Stimulated activated CD8-positive, alpha-beta memory T cell treated with anti-CD3 and anti-CD28 coated beads, Interleukin-15, amount 100 ng/mL, for 24 hours (primary cell): ENCODE measurements at regions not wholly inside any gene's neighbourhood (a gene's known extent, or its start where the extent isn't known, plus 50 kb on each side); places are given as distances from the start of the nearest gene placed in this dataset.

Source experiments
- DNase-seq: peaks from one replicate; pipeline ENCODE4 v3.0.0-alpha.2; 2020; ENCODE audit warnings: low read depth

DNA sequence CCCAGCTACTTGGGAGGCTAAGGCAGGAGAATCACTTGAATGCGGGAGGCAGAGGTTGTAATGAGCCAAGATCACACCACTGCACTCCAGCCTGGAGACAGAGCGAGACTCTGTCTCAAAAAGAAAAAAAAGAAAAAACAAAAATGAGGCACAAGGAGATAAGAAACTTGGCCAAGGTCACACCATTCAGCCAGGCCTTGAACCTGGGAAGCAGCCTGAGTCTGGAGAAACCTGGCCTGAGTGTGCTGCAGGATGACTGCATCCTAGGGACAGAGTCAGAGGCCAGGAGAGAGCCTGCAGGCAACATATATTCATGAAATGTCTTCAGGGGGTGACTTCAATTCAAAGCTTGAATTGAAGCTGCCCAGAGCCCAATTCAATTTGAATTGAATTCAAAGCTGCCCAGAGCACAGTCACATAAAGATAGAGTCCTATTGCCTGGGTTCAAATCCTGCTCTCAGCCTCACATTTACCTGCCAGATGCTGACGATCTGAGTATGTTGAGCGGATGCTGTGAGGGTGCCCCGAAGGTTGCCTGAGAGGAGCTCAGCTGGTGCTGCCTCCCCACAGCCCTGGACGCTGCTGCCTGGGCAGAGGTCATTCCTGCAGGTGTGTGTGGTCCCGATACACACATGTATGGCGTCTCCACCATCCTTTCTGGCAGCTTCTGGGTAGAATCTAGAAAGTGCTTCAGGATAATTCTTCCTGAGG, 307.7 kb downstream of the AJAP1 start:
- no peak for DNase-seq

DNA sequence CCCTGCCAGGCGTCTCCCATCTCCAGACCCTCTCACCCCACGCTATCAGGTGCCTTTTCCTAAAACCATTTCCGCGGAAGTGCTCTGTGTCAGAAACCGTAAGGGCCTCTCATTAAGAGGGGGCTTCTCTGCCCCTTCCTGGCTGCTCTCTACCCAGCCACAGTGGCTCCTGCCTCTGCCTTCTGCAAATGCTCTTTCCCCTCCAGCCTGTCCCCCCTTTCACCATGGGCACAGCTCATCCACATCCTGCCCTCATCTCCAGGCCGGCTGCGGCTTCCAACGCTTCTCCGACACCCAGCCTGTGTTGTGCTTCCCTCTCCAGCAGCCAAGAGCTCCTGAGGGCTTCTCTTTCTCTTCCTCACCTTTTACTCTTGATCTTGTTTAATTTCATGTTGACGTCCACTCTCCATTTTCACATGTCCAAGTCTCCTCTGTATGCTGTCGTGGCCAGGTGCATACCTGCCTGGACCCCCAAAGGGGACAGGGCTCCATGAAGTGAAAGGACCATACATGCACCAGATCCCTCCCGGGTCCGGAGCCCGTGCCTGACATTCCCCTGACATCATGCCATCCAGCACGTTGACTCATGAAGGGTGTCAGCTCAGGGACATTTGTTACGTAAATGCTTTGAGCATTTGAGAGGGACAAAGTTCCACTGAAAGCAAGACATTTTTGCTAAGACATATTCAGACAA, 306.5 kb downstream of the AJAP1 start:
- DNase-seq, result no peak

DNA sequence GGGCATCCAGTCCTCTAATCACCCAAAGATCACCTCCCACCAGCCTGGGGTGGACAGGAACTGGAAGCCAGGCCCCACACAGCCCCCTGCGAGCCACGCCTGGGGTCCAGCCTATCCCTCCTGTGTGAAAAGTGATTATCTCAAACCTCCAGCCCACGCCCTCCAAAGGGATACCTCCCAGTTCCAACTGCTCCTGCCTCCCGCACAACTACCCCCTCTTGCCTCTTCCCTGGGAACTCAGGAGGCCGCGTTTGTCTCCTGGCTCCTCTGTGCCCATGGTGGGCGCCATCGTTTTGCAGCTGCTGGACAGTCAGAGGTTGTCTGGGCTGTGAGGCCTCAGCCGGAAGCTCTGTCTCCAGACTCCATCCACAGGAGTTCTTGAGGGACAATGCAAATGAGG, 305.9 kb downstream of the AJAP1 start:
- DNase-seq, result no peak

DNA sequence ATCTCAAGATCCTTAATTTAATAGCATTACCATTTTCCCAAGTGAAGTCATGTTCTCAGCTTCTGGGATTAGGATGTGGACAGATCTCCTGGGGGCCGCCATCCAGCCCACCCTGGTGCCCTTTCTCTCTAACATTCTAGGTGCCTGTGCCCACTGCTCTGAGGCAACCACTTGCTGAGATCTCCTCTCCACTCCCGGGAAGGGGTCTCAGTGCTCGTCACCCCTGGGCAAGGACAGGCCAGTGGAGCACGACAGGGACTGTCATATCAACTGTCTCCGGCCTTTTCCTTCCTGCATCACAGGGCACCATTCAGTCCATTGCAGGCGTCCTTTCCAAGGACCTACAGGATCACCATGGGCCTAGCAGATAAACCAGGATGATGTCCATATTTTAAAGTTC, 304.8 kb downstream of the AJAP1 start:
- DNase-seq, result no peak

DNA sequence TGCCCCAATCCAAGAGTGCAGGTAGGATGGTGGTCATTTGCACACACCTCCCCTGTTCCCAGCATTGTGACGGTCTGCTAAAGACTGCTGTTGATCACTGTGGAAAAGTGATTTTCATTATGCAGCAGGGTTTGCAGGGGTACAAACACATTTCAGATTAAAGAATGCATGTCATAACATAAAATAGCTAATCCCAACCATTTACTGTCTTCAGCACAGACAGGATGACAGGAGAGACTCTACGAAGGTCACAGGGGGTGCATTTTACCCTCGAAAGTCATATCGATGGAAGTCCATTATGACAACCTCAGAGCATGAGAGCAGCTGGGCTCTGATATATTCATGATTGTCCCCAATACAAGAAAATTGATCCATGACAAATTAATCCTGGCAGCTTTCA, 302.6 kb downstream of the AJAP1 start:
- DNase-seq, result no peak

DNA sequence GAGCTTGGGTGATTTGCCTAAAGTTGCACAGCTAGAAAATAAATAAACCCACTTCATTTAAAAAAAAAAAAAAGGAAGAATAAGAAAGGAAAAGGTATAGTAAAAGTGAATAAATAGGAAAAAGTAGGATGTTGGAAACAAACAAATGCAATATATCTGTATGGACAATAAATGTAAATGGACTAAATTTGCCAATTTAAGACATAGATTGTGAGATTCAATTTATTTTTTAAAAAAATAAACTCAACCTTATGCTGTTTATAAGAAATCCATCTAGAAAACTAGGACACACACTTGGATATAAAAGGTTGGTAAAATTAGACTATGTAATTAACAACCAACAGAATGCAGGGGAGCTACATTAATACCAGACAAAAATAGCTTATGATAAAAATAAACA, 300.0 kb downstream of the AJAP1 start:
- no peak for DNase-seq

DNA sequence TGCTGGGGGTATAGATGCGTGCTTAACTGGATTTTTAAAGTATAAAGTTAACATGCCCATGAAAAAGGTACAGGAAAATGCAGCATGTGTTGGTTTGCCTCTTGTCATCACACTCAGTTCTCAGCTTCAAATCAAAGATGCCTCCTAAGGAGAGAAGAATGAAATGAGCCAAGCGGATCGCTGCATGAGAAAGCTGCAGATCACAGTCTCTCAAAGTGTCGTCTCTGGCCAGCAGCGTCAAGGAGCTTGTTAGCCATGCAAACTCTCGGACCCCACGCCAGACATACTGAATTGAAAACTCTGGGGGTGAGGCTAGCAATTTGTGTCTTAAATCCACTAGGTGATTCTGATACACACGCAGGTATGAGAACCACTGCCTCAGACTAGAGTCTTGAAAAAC, 297.2 kb downstream of the AJAP1 start:
- no peak for DNase-seq

DNA sequence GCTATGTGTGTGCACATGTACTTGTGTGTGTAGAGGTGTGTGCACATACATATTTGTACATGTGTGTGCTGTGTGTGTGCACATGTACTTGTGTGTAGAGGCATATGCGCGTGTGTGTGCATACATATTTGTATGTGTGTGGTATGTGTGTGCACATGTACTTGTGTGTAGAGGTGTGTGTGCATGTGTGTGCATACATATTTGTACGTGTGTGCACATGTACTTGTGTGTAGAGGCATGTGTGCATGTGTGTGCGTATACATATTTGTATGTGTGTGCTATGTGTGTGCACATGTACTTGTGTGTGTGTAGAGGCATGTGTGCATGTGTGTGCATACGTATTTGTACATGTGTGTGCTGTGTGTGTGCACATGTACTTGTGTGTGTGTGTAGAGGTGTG, 291.9 kb downstream of the AJAP1 start:
- DNase-seq, result no peak

DNA sequence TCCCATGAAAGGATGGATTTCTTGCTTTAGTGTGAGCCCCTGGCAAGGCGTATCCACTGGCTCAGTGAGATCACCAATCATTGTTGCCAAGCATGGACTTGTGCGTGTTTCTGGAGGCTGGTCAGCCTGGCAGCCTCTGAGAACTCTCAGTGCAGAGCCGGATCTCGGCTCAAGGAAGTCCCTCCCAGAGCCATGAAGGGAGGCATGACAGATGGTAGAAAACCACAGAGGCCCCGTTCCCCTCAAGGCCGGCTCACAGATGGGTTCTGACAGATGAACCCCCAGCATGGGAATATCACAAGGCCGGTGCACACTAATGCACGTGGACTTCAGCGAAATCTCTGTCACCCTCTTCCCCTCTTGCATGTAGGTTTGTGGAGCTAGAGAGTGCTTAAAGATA, 290.5 kb downstream of the AJAP1 start:
- DNase-seq, result no peak

DNA sequence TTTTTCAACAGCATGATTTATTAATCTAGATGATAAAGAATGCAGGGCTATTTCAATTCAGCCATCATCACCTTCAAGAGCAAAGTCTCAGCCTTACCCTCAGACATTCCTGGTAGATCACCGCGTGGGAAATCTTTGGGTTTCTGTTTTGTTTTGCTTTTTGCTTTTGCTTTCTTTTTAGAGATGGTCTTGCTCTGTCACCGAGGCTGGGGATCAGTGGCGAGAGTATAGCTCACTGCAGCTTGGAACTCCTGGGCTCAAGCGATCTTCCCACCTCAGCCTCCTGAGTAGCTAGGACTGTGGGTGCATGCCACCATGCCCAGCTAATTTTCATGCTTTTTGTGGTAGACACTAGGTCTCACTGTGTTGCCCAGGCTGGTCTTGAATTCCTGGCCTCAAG, 289.7 kb downstream of the AJAP1 start:
- DNase-seq, result no peak

DNA sequence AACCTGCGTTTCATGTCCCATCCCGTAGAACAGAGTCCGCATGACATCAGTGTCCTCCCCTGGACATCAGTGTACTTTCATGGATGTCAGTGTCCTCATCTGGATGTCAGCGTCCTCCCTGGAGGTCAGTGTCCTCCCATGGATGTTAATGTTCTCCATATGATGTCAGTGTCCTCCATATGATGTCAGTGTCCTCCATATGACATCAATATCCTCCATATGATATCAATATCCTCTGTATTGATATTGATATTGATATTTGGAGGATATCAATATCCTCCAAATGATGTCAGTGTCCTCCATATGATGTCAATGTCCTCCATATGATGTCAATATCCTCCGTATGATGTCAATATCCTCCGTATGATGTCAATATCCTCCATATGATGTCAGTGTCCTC, 284.9 kb downstream of the AJAP1 start:
- DNase-seq, result no peak

DNA sequence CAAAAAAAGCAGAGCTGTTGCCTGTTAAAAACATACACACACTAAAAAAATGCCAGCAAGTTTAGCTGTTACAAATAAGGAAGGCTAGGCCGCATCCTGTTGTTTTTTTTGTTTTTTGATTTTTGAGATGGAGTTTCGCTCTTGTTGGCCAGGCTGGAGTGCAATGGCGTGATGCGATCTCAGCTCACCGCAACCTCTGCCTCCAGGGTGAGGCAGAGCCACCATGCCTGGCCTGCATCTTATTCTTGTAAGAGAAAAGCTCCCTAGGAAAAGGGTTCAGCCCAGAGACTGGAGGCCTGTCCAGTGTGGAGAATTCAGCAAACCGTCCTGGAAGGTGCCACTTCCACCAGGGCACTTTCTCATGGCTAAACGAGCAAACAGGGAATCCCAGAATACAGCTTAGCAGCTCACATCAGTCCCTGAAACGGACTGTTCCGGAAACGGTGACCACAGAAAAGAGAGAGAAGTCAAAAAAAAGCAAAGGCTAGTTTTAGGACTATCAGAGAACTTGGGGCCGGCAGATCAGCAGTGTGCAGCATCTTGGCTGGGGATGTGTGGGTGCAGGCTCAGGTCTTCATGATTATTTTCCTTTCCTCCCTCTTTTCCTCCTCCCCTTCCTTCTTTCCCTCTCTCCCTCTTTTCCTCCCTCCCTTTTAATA, 283.6 kb downstream of the AJAP1 start:
- DNase-seq, result no peak

DNA sequence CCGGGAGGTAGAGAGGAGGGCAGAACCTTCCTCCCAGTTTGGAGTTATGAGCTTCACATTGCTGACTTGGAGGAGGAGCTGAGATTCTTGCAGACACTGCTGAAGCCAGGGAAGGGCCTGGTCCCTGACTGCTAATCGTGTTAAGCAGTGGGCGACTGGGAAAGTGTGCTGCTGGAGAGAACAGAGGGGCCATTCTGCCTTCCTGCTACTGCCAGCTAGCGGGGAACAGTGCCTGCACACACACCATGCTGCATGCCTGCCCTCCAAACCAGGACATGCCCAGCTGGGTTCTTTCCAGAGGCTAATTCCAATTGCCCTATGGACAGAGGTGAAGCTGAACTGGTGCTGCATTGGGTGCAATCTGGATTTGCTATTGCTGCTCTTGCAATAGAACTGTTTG, 281.4 kb downstream of the AJAP1 start:
- no peak for DNase-seq

DNA sequence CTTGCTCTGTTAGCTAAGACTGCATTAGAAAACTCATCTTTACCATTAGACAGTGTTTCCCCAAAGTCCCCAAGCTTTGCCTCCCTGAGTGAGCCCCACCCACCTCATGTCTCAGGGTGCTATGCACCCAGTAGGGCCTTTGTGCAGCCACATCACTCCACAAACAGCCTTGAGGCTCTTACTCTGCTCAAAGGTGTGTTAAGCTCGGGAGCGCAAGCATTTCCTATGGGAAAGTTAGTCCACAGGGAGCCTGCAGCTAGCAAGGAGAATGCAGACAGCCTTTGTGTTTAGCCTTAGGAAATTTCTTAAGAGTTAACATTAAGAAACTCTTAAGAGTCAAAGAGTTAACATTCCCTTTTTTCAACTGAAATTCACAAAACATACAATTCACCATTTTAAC, 278.8 kb downstream of the AJAP1 start:
- no peak for DNase-seq

DNA sequence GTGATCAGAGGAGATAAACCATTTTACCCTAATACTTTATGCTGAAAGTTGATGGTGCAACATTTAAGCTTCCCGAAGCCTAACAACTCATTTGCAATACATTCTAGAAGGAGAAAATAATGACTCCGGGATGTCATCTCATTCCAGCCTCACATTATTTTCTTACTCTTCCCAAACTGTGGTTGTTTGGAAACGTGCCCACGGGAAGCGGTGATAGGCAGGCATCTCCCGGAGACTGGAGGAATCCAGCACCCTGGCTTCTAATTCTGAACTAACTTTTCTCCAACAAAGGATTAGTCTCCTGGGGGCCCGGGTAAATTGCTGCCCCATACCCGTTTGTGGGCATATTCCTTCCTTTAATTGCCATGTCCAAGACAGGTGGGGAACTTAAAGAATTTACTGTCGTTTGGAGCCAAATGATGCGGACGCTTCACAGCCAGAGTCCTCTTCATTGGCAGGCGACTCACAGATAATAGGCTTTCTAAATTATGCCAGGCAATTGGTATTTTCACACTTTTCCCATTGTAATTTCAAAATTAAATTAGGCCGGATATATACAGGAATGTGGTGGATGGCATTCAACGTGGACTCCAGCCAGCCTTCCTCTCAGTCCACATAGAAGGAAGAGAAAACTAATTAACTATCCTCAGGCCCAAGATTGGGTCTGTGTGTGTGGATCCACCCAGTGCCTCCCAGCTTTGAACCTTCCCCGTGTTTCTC, 278.1 kb downstream of the AJAP1 start:
- DNase-seq, result no peak

DNA sequence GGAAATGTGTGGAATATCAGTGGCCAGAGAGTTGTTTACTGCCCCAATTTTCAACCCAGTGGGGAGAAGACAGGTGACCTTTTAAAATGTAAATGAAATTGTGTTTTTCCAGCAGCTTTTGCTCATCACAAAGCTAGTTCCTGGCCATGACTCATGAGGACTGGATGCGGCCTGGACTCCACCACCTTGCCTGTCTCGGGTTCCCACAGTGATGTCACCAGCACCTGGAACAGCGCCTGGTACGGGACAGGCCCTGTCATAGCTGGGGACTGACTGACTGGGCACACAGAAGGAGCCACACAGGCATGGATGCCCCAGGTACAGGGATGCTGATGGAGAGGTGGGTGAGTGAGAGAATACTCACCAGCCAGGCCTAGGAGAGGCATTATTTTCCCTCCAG, 277.1 kb downstream of the AJAP1 start:
- DNase-seq, result no peak

DNA sequence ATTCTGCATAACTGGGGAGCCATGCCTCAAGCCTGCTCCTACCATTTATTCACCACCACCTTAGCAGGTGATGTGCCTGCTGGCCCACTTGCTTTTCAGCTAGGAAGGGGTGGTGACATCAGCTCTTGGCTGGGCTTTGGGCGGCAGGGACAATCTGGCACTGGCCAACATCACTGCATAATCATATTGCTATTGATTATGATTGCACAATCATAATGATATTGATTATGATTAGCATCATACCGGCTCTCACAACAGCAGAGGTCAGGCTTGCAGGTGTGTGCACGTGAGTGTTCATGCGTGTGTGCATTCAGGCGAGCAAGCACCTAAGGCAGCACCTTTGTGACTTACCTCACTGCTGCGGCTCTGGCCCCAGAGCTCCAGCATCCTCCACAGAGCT, 273.8 kb downstream of the AJAP1 start:
- no peak for DNase-seq

DNA sequence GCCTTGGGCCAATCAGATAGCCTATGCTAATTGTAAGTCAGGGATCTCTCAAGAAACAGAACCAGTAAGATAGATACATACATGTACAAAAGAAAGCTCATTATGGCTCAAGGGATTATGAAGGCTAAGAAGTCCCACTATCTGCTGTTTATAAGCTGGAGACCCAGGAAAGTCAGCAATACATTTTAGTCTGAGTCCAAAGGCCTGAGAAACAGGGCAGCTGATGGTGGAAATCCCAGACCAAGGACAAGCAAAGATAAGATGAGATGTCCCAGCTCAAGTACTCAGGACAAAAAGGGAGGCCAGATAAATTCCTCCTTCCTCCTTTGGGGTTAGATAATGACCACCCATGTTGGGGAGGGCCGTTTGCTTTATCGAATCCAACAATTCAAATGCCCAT, 269.9 kb downstream of the AJAP1 start:
- no peak for DNase-seq

DNA sequence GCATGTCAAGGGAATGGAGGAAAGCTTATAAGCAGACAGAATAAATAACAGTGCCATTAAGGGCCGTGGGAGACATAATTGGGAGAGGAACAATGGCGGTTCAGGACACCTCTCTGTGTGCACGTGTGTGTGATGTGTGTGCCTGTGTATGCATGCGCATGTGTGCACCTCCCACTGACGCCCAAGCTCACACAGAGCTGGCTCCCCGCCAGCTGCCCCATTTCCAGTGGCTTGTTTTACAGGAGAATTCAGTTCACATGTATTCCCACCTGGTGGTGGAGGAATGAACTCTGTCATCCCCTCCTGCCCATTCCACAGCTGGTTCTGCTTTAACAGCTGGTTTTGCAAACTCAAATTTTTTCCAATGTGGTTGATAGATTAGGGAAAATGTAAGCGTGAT, 262.2 kb downstream of the AJAP1 start:
- no peak for DNase-seq

DNA sequence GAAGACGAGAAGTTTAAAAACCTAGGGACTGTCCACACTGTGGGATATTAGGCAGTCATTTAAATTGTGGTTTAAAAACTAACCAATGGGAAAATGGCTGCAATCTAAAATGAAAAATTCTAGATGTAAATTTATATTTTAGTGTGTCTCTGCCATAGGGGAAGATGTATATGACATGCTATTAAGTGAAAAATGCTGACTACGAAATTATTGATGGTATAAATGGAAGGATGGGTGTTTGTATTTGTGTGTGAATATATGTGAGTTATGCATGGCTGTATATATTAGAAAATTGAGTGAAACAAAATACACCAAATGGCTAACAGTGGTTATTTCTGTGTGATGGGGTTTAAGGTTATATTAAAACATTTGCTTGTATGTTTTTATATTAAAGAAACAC, 260.7 kb downstream of the AJAP1 start:
- DNase-seq, result no peak

DNA sequence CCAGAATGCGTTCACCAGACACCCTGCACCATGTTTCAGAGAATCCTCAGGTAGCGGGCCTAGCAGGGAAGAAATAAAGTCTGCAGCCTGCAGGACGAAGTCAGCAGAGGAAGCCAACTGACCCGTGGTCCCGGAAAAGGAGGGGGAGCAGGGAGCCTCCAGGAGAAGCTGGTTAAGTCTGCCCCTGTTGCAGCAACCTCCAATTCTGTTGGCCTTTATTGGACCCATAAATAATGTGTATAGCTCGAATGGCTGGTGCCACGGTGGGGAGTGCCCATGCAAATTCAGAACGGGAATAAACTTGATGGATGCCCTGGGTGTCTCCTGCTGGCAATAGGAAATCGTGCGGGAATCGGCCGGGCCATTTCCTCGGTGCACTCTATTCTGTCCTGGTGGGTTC, 254.1 kb downstream of the AJAP1 start:
- DNase-seq, result no peak

DNA sequence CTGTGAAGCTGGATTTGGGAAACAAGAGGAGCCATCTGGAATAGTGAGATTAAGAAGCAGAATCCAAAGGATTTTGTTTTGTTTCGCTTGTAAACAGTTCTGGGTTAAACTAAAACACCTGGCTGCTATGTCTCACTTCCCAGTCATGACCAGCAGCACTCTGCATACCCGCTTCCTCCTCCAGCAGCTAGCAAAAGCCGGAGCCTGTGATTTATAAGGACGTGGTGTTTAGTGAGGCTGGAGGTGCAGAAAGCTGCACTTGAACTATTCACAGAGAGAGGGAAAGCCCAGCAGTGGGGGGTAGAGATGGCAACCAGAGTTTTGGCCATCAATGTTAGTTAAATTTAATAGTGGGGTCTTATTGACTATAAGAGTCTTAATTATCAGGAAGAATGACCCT, 240.2 kb downstream of the AJAP1 start:
- DNase-seq, result no peak

DNA sequence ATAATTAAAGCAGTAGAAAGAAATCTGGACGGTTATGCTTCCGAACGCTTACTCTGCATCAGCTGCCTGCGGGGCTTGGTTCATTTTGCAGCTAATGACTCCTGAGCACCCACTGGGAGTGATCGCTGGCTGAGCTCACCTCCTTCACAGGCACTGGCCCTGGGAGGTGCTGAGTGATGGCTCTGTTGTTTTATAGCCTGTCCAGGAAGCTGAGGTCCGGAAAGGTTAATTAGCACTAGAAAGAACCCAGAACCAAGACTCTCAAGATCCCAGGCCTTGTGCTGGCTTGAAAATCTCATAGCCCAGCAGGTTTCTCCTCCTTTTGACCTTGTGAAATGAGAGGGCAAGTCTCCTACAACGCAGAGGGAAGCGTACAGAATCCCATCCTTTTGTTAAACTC, 226.2 kb downstream of the AJAP1 start:
- no peak for DNase-seq
